H54 (cell line): ENCODE measurements at regions not wholly inside any gene's neighbourhood (a gene's known extent, or its start where the extent isn't known, plus 50 kb on each side); places are given as distances from the start of the nearest gene placed in this dataset.
"Not testable (repeated sequence)": the region's sequence is repeated elsewhere in the genome, so short reads cannot be mapped to it uniquely, and the experiment has no call there.

ENCODE experiments used
- DNase-seq: peaks from one replicate; pipeline ENCODE4 v3.0.0; 2011; ENCODE audit warnings: low spot score, mixed read lengths; ENCODE audit not compliant: insufficient read length
- FAIRE-seq: peaks from 3 replicates; lab custom pipeline; 2011; peaks lifted over from hg19 to GRCh38; lab: Jason Lieb, UNC
- POLR2A ChIP-seq: IDR thresholded peaks from 2 replicates; pipeline ENCODE4 v1.6.1; 2011; ENCODE audit warnings: low read depth, mild to moderate bottlenecking, low read length

DNA sequence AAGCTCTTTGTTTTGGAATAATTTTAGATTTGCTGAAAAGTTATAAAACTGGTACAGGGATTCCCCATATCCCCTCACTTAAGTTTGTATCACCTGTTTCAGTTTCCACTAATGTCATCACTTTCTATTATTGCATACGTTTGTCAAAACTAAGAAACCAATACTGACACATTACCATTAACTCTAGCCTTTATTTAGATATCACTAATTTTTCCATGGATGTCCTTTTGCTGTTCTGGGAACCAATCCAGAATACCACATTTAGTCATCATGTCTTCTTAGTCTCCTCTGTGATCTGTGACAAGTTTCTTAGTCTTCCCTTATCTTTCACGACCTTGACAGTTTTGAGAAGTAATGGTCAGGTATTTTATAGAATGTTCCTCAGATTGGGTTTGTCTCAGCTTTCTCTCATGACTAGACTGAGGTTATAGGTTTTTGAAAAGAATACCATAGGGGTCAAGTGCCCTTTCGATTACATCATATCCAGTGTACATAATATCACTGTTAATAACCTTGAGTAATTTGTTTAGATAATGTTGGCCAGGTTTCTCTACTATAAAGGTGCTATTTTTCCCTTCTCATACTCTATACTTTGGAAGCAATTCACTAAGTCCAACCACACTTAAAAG, 51.9 kb upstream of the NMUR2 start:
- TF ChIP-seq POLR2A = no peak
- DNase-seq = no peak
- FAIRE-seq = no peak

DNA sequence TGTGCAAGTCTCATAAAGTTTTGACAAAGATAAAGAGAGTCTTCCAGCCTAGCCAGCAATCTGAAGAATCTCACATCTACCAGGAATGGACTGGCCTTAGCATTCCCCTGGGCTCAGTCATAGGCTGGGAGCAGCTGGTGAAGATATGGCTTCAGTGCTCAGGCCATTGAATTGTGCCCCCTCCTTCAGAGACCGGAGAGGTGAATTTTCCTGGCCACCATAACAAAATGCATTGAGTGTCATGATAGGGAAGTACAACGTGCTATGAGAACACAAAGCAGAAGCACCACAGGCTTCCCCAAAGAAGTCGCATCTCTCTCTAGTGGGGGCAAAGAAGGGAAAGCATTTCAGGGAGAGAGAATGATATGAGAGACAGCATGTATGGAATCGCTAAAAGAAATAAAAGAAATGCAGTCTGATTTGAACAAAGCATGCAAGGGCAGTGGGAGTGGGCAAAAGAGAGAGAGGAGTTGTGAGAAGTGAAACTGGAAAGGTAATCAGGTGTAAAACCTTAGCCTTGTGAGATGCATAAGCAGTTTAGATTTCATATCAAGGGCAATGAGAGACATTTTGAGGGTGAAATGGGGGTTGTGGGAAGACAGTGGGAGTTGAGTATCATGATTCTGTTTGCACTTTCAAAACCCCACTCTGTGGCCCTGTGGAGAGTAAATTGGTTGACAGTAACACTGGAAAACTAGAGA, 57.1 kb upstream of the NMUR2 start:
- no peak for DNase-seq
- FAIRE-seq = no peak
- no peak for TF ChIP-seq POLR2A

DNA sequence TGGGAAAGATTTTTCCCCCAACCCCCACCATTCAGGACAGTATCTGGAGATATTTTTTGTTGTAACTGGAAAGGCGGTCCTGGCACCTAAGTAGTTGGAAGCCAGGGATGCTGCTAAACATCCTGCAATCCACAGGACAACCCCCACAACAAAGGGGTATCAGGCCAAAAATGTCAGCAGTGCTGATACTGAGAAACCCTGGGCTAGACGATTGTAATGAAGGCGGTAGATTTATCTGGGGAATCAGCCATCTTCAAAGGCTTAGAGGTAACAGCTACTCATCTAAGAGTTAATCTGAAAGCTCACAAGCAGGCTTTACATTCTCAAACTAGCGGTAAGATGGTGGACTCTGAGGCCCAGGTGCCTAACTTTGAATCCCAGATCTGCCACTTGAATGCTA, 59.0 kb upstream of the NMUR2 start:
- DNase-seq (no peak), FAIRE-seq (no peak)
- TF ChIP-seq POLR2A = no peak

DNA sequence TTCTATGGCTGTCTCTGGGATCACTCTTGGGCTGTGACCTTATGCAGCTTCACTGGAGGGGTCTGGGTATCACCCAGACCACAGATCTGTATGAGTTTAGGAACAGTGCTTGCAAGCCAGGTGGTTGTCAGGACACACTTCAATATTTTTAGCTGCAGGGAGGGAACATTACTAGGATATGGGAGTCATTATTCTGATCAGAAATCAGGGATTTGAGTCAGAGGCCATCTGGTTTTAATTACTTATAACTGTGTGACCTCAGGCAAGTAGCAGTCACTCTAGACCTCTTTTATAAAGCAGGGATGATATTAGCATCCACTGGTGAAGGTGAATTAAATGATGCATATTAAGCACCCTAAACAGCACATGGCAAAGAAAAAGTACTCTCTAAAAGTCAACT, 60.1 kb upstream of the NMUR2 start:
- no peak for TF ChIP-seq POLR2A
- no peak for FAIRE-seq

DNA sequence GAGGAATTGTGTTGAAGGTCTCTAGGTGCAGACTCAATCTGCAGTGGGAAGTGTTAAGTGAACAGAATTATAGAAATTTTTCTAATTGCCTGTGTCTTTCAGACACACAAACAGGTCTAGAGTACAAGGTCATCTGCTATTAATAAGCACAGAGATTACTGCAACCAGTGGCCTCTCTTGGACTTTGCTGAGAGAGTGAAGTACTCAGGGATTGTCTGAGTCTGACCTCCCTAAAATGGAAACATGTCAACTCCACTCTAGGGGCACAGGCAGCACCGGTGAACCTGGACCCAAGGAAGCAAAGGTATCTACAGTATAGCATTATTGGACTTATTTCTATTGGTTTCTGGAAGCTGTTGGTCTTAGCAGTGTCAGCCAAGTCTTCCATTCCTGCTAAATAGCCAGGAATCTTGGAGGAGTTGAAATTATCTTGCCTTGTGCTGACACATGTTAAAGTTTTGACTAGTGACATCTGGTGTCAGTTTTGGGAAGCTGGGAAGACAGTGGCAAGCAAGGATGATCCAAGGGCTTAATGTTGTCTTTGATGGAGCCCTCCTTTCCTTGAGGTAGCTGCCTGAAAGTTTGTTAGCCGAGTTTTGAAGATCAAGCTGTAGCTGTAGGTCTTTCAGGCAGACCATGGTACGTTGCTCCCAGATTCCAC, 61.1 kb upstream of the NMUR2 start:
- TF ChIP-seq POLR2A = no peak
- FAIRE-seq (no peak), DNase-seq (no peak)

More for the DNA sequence above, 60.1 kb upstream of the NMUR2 start:
- DNase-seq = no peak

DNA sequence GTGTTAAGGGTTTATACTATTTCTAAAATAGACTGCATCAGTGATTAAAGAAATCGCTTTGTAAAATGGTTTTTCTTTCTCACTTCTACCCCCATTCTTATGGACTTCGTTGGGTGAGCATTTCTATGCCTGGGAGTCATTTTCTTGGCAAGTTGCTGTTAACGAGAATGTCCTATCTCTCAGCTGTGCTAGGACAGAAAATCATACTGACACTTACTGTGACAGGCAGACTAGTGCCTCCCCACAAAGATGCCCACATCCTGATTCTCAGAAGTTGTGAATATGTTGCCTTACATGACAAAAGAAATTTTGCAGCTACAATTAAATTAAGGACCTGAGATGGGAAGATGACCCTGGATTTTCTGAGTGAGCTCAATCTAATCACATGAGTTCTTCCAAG, 65.1 kb upstream of the NMUR2 start:
- FAIRE-seq = no peak
- DNase-seq = no peak
- no peak for TF ChIP-seq POLR2A

DNA sequence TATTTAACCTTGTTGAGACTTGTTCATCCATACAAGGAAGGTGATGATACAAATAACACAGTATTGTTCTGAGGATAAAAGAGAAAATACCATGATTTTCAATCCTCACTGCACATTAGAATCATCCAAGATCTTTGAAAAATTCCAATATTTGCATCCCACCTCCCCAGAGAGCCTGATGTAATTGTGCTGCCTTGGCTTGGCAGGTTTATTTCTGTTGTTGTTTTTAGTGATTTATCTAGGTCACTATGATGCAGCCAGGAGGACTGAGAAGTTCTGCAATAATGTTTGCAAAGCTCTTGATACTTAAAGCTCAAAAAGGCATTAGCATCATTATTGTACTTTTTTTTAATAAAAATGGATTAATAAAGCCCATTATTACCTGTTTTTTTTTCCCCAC, 67.0 kb upstream of the NMUR2 start:
- FAIRE-seq = no peak
- TF ChIP-seq POLR2A = no peak
- no peak for DNase-seq

DNA sequence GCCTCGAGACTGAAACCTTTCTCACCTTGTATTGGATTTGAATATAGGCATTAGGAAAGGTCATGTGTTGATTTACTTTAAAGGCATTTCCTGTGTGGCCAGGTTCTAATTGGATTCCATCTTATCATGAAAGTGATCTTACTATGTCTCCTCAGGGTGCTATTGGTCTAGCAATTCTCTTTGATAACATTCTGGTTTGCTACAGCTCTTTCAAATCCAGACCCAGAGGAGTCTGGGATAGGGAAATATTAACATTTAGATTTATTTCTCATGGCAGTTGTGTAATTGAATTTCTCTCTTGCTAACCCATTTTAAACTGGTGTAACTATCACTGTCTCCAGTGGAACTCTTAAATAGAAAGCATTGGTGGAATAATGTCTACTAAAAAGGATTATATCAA, 69.9 kb upstream of the NMUR2 start:
- FAIRE-seq (no peak), DNase-seq (no peak)
- TF ChIP-seq POLR2A = no peak

DNA sequence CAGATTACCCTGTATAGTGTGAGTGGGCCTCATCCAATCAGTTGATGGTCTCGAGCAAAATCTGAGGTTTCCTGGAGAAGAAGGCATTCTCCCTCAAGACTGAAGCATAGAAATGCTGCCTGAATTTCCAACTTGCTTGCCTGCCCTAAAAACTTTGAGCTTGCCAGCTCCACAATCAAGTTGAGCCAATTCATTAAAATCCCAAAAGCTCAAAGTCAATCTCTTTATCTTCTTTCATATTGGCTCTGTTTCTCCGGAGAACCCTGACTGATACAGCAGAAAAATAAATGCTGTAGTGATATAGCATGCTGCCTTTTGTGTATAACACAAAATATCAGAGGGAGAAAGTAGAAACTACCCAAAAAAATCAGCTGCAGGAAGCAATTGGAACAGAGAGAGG, 72.5 kb upstream of the NMUR2 start:
- FAIRE-seq (no peak), DNase-seq (no peak)
- no peak for TF ChIP-seq POLR2A

DNA sequence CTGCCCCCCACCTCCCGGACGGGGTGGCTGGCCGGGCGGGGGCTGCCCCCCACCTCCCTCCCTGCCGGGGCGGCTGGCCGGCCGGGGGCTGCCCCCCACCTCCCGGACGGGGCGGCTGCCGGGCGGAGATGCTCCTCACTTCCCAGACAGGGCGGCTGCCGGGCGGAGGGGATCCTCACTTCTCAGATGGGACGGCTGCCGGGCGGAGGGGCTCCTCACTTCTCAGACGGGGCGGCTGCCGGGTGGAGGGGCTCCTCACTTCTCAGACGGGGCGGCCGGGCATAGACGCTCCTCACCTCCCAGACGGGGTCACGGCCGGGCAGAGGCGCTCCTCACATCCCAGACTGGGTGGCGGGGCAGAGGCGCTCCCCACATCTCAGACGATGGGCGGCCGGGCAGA, 74.8 kb upstream of the NMUR2 start:
- DNase-seq, FAIRE-seq: not testable (repeated sequence)

DNA sequence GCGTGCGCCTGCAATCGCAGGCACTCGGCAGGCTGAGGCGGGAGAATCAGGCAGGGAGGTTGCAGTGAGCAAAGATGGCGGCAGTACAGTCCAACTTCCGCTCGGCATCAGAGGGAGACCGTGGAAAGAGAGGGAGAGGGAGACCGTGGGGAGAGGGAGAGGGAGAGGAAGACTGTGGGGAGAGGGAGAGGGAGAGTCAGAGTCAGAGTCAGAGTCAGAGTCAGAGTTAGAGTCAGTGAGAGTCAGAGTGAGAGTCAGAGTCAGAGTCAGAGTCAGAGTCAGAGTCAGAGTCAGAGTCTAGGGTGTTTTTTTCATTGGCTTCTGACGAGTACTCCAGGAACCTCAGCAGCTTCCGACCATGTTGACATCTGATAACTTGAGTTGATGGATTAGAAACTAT, 75.6 kb upstream of the NMUR2 start:
- DNase-seq, FAIRE-seq: not testable (repeated sequence)

DNA sequence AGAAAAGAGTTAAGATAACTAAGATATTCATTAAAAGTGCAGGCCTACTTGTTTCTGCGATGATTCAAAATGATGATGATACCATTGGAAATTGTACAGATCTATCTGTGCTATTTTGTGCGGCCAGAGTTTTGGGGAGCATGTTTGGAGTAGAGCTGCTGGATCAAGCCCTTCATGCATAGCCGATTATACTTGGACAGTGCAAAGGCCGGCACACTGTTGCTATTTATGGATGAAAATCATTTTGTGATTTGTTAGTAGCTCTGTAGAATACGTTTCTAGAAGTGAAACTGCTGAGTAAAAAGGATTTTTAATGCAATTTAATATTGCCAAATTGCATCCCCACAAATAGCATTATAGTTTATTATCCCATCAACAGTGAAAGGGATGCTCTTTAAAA, 82.1 kb upstream of the NMUR2 start:
- TF ChIP-seq POLR2A = no peak
- FAIRE-seq = no peak
- DNase-seq = no peak

DNA sequence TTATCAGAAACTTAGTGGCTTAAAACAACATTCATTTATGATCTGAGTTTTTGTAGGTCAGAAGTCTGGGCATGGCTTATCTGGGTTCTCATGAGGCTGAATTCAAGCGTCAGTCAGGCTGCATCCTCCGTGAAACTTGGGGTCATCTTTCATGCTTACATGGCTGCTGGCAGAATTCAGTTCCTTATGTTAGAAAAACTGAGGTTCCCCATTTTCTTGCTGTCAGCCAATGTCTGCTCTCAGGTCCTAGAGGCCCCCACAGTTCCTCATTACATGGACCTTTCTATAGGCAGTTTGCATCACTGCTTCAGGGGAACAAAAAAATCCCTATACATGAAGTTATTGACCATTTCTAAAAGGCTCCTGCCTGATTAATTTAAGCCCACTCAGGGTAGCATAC, 83.8 kb upstream of the NMUR2 start:
- no peak for TF ChIP-seq POLR2A
- FAIRE-seq (no peak), DNase-seq (no peak)

DNA sequence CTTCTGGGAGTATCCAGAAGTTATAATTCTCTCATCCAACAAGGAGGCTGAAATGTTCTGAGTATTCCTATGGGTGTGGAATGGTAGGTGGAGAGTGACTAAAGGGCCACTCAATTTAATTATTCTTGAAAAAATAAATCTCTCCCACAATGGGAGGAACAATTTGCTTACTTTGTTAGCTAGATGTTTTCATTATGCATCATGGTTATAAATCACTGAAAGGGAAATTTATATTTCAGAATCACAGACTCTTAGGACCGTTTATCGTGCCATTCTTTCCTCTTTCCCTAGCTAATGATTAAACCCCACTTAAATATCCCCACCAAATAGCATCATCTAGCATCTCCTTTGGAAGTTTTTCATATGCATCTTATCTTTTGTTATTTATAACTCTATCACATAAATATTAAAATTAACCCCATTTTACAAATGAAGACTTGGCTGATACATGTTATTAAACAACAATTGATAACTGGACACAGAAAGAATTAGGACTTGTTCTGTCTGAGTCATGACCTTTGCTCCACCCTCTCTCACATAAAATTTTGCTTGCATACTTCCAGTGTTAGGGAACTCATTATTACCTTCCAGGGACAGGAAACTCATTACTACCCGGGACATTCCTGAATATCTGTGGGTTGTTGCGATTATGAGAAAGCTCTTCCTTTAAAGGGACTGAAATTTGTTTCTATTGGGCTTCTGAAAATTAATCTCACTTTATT, 94.9 kb upstream of the NMUR2 start:
- FAIRE-seq = no peak
- no peak for TF ChIP-seq POLR2A
- no peak for DNase-seq

DNA sequence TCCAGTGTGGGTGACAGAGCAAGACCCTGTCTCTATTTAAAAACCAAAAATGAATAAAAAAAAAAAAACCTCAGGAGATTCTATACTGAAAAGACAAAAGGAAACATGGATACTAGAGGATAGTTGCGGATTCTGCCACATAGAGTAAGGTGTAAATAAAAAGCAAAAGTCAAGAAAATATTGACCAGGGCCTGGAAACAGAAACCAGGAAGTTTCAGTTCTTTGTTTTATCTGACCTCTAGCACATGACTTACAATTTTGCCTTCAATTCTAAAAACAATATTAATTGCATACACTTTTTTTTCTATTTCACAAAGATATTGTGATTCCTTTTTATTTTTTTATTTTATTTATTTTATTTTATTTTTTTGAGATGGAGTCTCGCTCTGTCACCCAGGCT, 96.2 kb upstream of the NMUR2 start:
- TF ChIP-seq POLR2A = no peak
- DNase-seq = no peak
- no peak for FAIRE-seq
